ENCODE measurements at regions not wholly inside any gene's neighbourhood (a gene's known extent, or its start where the extent isn't known, plus 50 kb on each side); places are given as distances from the start of the nearest gene placed in this dataset.

GRCh38 chr2:83368916-83369315, 1090.2 kb downstream of the SUCLG1 start:
- H3K9ac ChIP-seq (ENCODE audit: low read depth, low read length, poor library complexity, severe bottlenecking), result no peak overlapping the region
- no peaks in the 10 kb centered on the region for H3K36me3 ChIP-seq (ENCODE audit: insufficient read depth, low read length)
- H3K4me1 ChIP-seq (ENCODE audit: insufficient read depth, low read length, poor library complexity, severe bottlenecking), result no peaks in the 10 kb centered on the region
- H3K79me2 ChIP-seq (ENCODE audit: insufficient read depth, low read length), result no peaks in the 10 kb centered on the region
- TF ChIP-seq CTCF (conservative IDR thresholded peaks at IDR 0.05; ENCODE audit: low read length) (no peak), EZH2phosphoT487 (IDR thresholded peaks at IDR 0.05; ENCODE audit: borderline replicate concordance) (no peak)
- H3K4me2 ChIP-seq (ENCODE audit: low read depth, low read length, poor library complexity, severe bottlenecking), result no peak overlapping the region
- H3K27me3 ChIP-seq (ENCODE audit: insufficient read depth, low read length, poor library complexity, severe bottlenecking), result no peaks in the 10 kb centered on the region
- no peaks in the 10 kb centered on the region for H4K20me1 ChIP-seq (ENCODE audit: insufficient read depth, low read length, poor library complexity, severe bottlenecking)
- H3K9me3 ChIP-seq (ENCODE audit: insufficient read depth, low read depth, low read length), result no peaks in the 10 kb centered on the region
- no peaks in the 10 kb centered on the region for H3K9me2 ChIP-seq (replicated peaks; ENCODE audit: low read depth, low read length)
- no peaks in the 10 kb centered on the region for H3F3A ChIP-seq (ENCODE audit: low read depth)
- no peak overlapping the region for H3K4me3 ChIP-seq (ENCODE audit: low read length, poor library complexity, severe bottlenecking)
- H2AFZ ChIP-seq (ENCODE audit: low read length), result no peak overlapping the region

GRCh38 chr2:83368461-83368860, 1090.6 kb downstream of the SUCLG1 start:
- Histone ChIP-seq H3K4me3 (ENCODE audit: low read length, poor library complexity, severe bottlenecking) (no peak overlapping the region), H3F3A (ENCODE audit: low read depth) (no peaks in the 10 kb centered on the region), H3K4me2 (ENCODE audit: low read depth, low read length, poor library complexity, severe bottlenecking) (no peak overlapping the region), H3K27me3 (ENCODE audit: insufficient read depth, low read length, poor library complexity, severe bottlenecking) (no peaks in the 10 kb centered on the region), H3K9me3 (ENCODE audit: insufficient read depth, low read depth, low read length) (no peaks in the 10 kb centered on the region), H3K4me1 (ENCODE audit: insufficient read depth, low read length, poor library complexity, severe bottlenecking) (no peaks in the 10 kb centered on the region), H3K9ac (ENCODE audit: low read depth, low read length, poor library complexity, severe bottlenecking) (no peak overlapping the region), H3K79me2 (ENCODE audit: insufficient read depth, low read length) (no peaks in the 10 kb centered on the region), H3K36me3 (ENCODE audit: insufficient read depth, low read length) (no peaks in the 10 kb centered on the region), H2AFZ (ENCODE audit: low read length) (no peak overlapping the region), H3K9me2 (replicated peaks; ENCODE audit: low read depth, low read length) (no peaks in the 10 kb centered on the region), H4K20me1 (ENCODE audit: insufficient read depth, low read length, poor library complexity, severe bottlenecking) (no peaks in the 10 kb centered on the region)
- TF ChIP-seq CTCF (conservative IDR thresholded peaks at IDR 0.05; ENCODE audit: low read length) (no peak), EZH2phosphoT487 (IDR thresholded peaks at IDR 0.05; ENCODE audit: borderline replicate concordance) (no peak)

GRCh38 chr2:83365476-83365875, 1093.6 kb downstream of the SUCLG1 start:
- Histone ChIP-seq H3K9ac (ENCODE audit: low read depth, low read length, poor library complexity, severe bottlenecking) (no peak overlapping the region), H2AFZ (ENCODE audit: low read length) (no peak overlapping the region), H3K4me3 (ENCODE audit: low read length, poor library complexity, severe bottlenecking) (no peak overlapping the region), H3K4me1 (ENCODE audit: insufficient read depth, low read length, poor library complexity, severe bottlenecking) (no peaks in the 10 kb centered on the region), H3K4me2 (ENCODE audit: low read depth, low read length, poor library complexity, severe bottlenecking) (no peak overlapping the region), H3K27me3 (ENCODE audit: insufficient read depth, low read length, poor library complexity, severe bottlenecking) (no peaks in the 10 kb centered on the region), H3K9me2 (replicated peaks; ENCODE audit: low read depth, low read length) (no peaks in the 10 kb centered on the region), H3K9me3 (ENCODE audit: insufficient read depth, low read depth, low read length) (no peaks in the 10 kb centered on the region), H3K79me2 (ENCODE audit: insufficient read depth, low read length) (no peaks in the 10 kb centered on the region), H3K36me3 (ENCODE audit: insufficient read depth, low read length) (no peaks in the 10 kb centered on the region), H4K20me1 (ENCODE audit: insufficient read depth, low read length, poor library complexity, severe bottlenecking) (no peaks in the 10 kb centered on the region), H3F3A (ENCODE audit: low read depth) (no peaks in the 10 kb centered on the region)
- no peak for TF ChIP-seq CTCF (conservative IDR thresholded peaks at IDR 0.05; ENCODE audit: low read length)
- TF ChIP-seq EZH2phosphoT487 (IDR thresholded peaks at IDR 0.05; ENCODE audit: borderline replicate concordance), result no peak

Measured in Loucy (cell line).